Ascending aorta (tissue), 2 donors: ENCODE measurements at regions not wholly inside any gene's neighbourhood (a gene's known extent, or its start where the extent isn't known, plus 50 kb on each side); places are given as distances from the start of the nearest gene placed in this dataset.

Experiments
- DNase-seq, 2 donors: peaks; one replicate each; pipeline ENCODE4 v3.0.0-alpha.2; 2019; ENCODE audit warnings: low spot score in 2 of 2
- H3K27ac ChIP-seq, 2 donors: fragments of 200-600 bp; sonication (generic); one replicate each; pipeline ENCODE4 v1.5.1; 2016 to 2017; ENCODE audit warnings: mild to moderate bottlenecking in 1 of 2
- H3K27me3 ChIP-seq: fragments of 200-600 bp; sonication (generic); one replicate; pipeline ENCODE4 v1.5.1; 2017
- H3K36me3 ChIP-seq, 2 donors: fragments of 200-600 bp; sonication (generic); one replicate each; pipeline ENCODE4 v1.5.1; 2016
- H3K4me1 ChIP-seq, 2 donors: fragments of 200-600 bp; sonication (generic); one replicate each; pipeline ENCODE4 v1.5.1; 2016 to 2017; ENCODE audit warnings: mild to moderate bottlenecking in 1 of 2
- H3K4me3 ChIP-seq, 2 donors: fragments of 200-600 bp; sonication (generic); one replicate each; pipeline ENCODE4 v1.5.1; 2016 to 2017; ENCODE audit warnings: mild to moderate bottlenecking in 1 of 2
- H3K9me3 ChIP-seq, 2 donors: fragments of 200-600 bp; sonication (generic); one replicate each; pipeline ENCODE4 v1.5.1; 2016
- CTCF ChIP-seq, 3 experiments: fragments of 200-600 bp in 2 of 3; fragments of 450-650 bp in 1 of 3; sonication (generic) in 2 of 3; IDR thresholded peaks; one replicate each; pipeline ENCODE4 v1.5.1; 2016 to 2019; ENCODE audit warnings: antibody characterized with exemption in 3 of 3, mild to moderate bottlenecking in 1 of 3, moderate library complexity in 1 of 3
- intact Hi-C: fragments of 100-400 bp; cut with DNase I; formaldehyde crosslinking; loops from one replicate; pipeline ENCODE4 v1.15.1; 2023

- no peak overlapping the region for H3K27ac ChIP-seq
- H3K36me3 ChIP-seq, result no peaks in the 10 kb centered on the region
- H3K4me1 ChIP-seq, result peaks cover 0 to 5% of the 10 kb centered on the region in 2 donors
- H3K9me3 ChIP-seq, result no peaks in the 10 kb centered on the region
- no peak for TF ChIP-seq CTCF (IDR thresholded peaks at IDR 0.05)
- H3K27me3 ChIP-seq, result no peaks in the 10 kb centered on the region
- no peak overlapping the region for H3K4me3 ChIP-seq
- no peak for DNase-seq
- intact Hi-C loops, result no loop called here
These were observed 378.5 kb downstream of the PLPP3 start for GRCh38 chr1:56200896-56201295.

GRCh38 chr1:56200442-56200841 lies 378.9 kb downstream of the PLPP3 start:
- Histone ChIP-seq H3K36me3 (no peaks in the 10 kb centered on the region), H3K27ac (no peak overlapping the region), H3K4me1 (peaks cover 0 to 5% of the 10 kb centered on the region in 2 donors), H3K27me3 (no peaks in the 10 kb centered on the region), H3K9me3 (no peaks in the 10 kb centered on the region), H3K4me3 (no peak overlapping the region)
- no peak for DNase-seq
- intact Hi-C loops, result no loop called here
- TF ChIP-seq CTCF (IDR thresholded peaks at IDR 0.05), result no peak

GRCh38 chr1:56199956-56200355 lies 379.4 kb downstream of the PLPP3 start:
- DNase-seq, result no peak
- no peak for TF ChIP-seq CTCF (IDR thresholded peaks at IDR 0.05)

DNA sequence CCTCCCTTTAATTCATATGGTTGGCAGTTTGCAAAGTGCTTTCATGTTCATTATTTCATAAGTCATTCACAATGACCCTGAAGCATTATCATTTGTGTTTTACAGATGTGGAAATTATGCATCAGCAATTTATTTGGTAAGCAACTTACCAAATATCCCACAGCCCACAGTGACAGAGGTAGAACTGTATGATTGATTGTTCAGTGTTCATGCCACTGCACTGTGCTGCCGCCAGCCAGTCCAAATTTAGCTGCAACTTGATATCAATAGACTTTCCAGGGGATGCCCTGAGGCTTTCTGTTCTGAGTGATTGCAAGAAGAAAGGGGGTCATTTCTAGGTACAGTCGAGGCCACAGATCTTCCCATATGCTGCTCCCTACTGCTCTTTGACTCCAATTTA lies 380.3 kb downstream of the PLPP3 start:
- Histone ChIP-seq H3K27me3 (no peaks in the 10 kb centered on the region), H3K27ac (no peak overlapping the region), H3K36me3 (no peaks in the 10 kb centered on the region), H3K4me1 (peaks cover 0 to 5% of the 10 kb centered on the region in 2 donors), H3K4me3 (no peak overlapping the region), H3K9me3 (no peaks in the 10 kb centered on the region)
- DNase-seq, result no peak
- intact Hi-C loops, result no loop called here
- no peak for TF ChIP-seq CTCF (IDR thresholded peaks at IDR 0.05)

More at GRCh38 chr1:56199956-56200355, 379.4 kb downstream of the PLPP3 start:
- H3K27ac ChIP-seq, result no peak overlapping the region
- H3K27me3 ChIP-seq, result no peaks in the 10 kb centered on the region
- H3K36me3 ChIP-seq, result no peaks in the 10 kb centered on the region
- no peaks in the 10 kb centered on the region for H3K9me3 ChIP-seq
- peaks cover 0 to 5% of the 10 kb centered on the region in 2 donors for H3K4me1 ChIP-seq
- intact Hi-C loops, result no loop called here
- H3K4me3 ChIP-seq, result no peak overlapping the region

- DNase-seq, result no peak
- Histone ChIP-seq H3K9me3 (no peaks in the 10 kb centered on the region), H3K27ac (no peak overlapping the region), H3K4me3 (no peak overlapping the region), H3K4me1 (peaks cover 0 to 5% of the 10 kb centered on the region in 2 donors), H3K36me3 (no peaks in the 10 kb centered on the region), H3K27me3 (no peaks in the 10 kb centered on the region)
- intact Hi-C loops, result no loop called here
- no peak for TF ChIP-seq CTCF (IDR thresholded peaks at IDR 0.05)
These were observed 381.4 kb downstream of the PLPP3 start for GRCh38 chr1:56197946-56198345.

DNA sequence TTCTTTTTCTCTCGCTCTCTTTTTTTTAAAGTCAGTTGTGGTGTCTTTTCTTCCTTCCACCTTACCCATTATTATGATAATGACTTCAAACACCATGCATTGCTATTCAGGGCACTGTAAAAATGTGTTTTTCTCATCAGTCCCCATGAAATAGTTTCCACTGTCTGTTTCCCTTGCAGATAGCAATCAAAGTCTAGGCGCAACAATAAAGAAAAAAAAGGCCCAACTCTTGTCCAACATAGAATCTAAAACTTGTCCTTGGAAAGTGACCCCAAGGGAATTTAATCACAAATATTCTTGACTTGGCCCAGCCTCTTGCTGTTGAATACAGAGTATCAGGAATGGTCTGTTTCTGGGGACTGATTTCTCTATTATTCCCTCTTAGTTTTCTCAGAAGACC lies 382.5 kb downstream of the PLPP3 start:
- Histone ChIP-seq H3K36me3 (no peaks in the 10 kb centered on the region), H3K9me3 (no peaks in the 10 kb centered on the region), H3K27ac (no peak overlapping the region), H3K27me3 (no peaks in the 10 kb centered on the region), H3K4me3 (no peak overlapping the region), H3K4me1 (peaks cover 0 to 5% of the 10 kb centered on the region in 2 donors)
- no peak for TF ChIP-seq CTCF (IDR thresholded peaks at IDR 0.05)
- intact Hi-C loops, result no loop called here
- no peak for DNase-seq
